Mammary epithelial cell (primary cell): ENCODE measurements at regions not wholly inside any gene's neighbourhood (a gene's known extent, or its start where the extent isn't known, plus 50 kb on each side); places are given as distances from the start of the nearest gene placed in this dataset.

Source experiments
- CTCF ChIP-seq, 2 donors: IDR thresholded peaks in 1 of 2; conservative IDR thresholded peaks in 1 of 2; 2 replicates each; pipeline ENCODE4 v1.5.1; 2011 to 2012; ENCODE audit warnings: inconsistent platforms in 2 of 2, low read length in 2 of 2, mild to moderate bottlenecking in 2 of 2, control low read depth in 1 of 2, low read depth in 1 of 2; ENCODE audit not compliant: insufficient read depth in 1 of 2; ENCODE audit errors: extremely low read depth in 1 of 2
- EZH2 ChIP-seq: IDR thresholded peaks from 2 replicates; pipeline ENCODE4 v1.6.1; 2012; ENCODE audit warnings: low read length, inconsistent platforms, borderline replicate concordance

GRCh38 chr14:95816539-95816938 is 60.1 kb upstream of the TUNAR start:
- TF ChIP-seq CTCF (conservative IDR thresholded peaks at IDR 0.05 in 1 of 2, IDR thresholded peaks at IDR 0.05 in 1 of 2; ENCODE audit: extremely low read depth in 1 of 2, insufficient read depth in 1 of 2, low read depth in 1 of 2, low read length in 2 of 2) (no peak), EZH2 (no peak)
